Muscle of leg (tissue), 3 donors: ENCODE measurements at regions not wholly inside any gene's neighbourhood (a gene's known extent, or its start where the extent isn't known, plus 50 kb on each side); places are given as distances from the start of the nearest gene placed in this dataset.
A peak's percentile ranks its signal among the peaks of the same experiment; 100 is the strongest.

ENCODE experiments used
- DNase-seq: peaks from one replicate; pipeline ENCODE4 v3.0.0; 2013
- H3K27ac ChIP-seq: one replicate; pipeline ENCODE4 v1.5.1; 2013; ENCODE audit warnings: mild to moderate bottlenecking, low read length, control low read depth
- H3K27me3 ChIP-seq: one replicate; pipeline ENCODE4 v1.6.1; 2013; ENCODE audit warnings: low read length; ENCODE audit not compliant: control insufficient read depth, insufficient read depth
- H3K36me3 ChIP-seq: one replicate; pipeline ENCODE4 v1.6.1; 2013; ENCODE audit warnings: low read length; ENCODE audit not compliant: control insufficient read depth, insufficient read depth
- H3K4me1 ChIP-seq: one replicate; pipeline ENCODE4 v1.6.1; 2013; ENCODE audit warnings: low read length; ENCODE audit not compliant: control insufficient read depth, insufficient read depth
- H3K4me3 ChIP-seq: one replicate; pipeline ENCODE4 v1.5.1; 2013; ENCODE audit warnings: low read length, control low read depth
- H3K9me3 ChIP-seq: replicated peaks from 2 replicates; pipeline ENCODE4 v1.6.1; 2013; ENCODE audit warnings: low read depth, low read length; ENCODE audit not compliant: control insufficient read depth
- WGBS: methylation state at CpG from one replicate; pipeline ENCODE4 v1.1.5; 2013; ENCODE audit warnings: missing lambda C conversion rate; ENCODE audit not compliant: insufficient coverage; 5-methylcytosine and 5-hydroxymethylcytosine counted together

DNA sequence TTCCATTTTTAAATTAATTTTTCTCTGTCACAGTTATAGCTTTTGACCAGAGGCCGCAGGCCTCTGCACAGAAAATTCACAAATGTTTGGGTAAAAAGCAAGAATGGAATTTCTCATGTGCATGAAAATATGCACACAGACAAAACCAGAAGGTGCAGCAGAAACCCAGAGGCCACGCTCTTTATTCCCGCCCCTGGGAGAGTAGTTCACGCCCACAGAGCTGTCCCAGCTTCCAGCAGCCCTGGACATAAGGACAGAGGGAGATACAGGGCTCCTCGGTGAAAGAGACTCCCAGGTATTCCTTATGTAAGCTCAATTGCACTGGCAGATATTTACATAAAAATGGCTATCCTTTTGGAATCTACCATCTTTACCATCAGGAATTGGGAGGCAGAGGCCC, 245.2 kb upstream of the NFE2L3 start:
- 80% methylated on average over 1 of the region's 5 CpGs for WGBS
- H3K4me3 ChIP-seq = no peak overlapping the region
- H3K27me3 ChIP-seq = no peaks in the 10 kb centered on the region
- no peaks in the 10 kb centered on the region for H3K36me3 ChIP-seq
- no peak for DNase-seq
- no peak overlapping the region for H3K27ac ChIP-seq
- H3K9me3 ChIP-seq = no peaks in the 10 kb centered on the region
- no peaks in the 10 kb centered on the region for H3K4me1 ChIP-seq

DNA sequence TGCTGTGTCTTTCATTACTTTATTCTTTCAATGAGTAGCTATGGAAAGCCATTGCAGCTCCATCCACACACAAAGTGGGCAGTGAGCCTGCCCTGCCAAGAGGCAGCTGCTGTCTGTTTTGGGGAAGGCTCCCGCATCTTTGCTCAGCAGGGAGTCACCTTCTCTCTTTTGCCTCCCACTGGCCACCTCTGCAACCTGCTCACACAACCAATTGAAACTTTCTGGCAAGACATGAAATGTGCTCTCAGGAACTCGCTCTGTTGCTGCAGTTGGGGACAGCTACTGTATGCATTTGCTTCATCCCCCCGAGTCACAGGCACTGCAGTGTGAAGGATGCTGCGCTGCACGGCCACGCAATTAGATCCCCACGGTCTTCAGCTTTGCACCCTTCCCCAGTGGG, 244.8 kb upstream of the NFE2L3 start:
- no peak for DNase-seq
- Histone ChIP-seq H3K27me3 (no peaks in the 10 kb centered on the region), H3K4me3 (no peak overlapping the region), H3K9me3 (no peaks in the 10 kb centered on the region), H3K4me1 (no peaks in the 10 kb centered on the region), H3K36me3 (no peaks in the 10 kb centered on the region), H3K27ac (no peak overlapping the region)
- 65% methylated on average over 6 of the region's 7 CpGs for WGBS

DNA sequence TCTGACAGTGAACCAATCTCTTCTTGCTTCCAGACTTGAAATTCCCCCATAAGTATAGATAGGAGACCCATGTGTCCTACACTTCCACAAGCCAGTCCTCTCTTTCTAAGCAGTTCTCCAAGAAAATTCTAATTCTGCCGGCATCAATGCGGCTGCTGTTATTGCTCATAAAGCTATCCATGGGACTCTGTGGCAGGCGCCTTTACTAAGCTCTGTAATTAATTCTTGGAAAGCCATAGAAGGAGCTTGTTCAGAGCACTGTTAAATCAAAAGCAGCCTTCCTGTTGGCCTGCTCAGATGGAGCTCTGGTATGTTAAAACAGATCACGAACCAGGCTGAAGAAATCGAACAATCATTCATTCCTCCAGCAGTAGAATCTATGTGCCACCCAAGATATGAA, 244.3 kb upstream of the NFE2L3 start:
- H3K9me3 ChIP-seq = no peaks in the 10 kb centered on the region
- no peak overlapping the region for H3K27ac ChIP-seq
- no peak overlapping the region for H3K4me3 ChIP-seq
- WGBS = 71% methylated on average over 3 of the region's 5 CpGs
- H3K27me3 ChIP-seq = no peaks in the 10 kb centered on the region
- H3K36me3 ChIP-seq = no peaks in the 10 kb centered on the region
- no peak for DNase-seq
- no peaks in the 10 kb centered on the region for H3K4me1 ChIP-seq

DNA sequence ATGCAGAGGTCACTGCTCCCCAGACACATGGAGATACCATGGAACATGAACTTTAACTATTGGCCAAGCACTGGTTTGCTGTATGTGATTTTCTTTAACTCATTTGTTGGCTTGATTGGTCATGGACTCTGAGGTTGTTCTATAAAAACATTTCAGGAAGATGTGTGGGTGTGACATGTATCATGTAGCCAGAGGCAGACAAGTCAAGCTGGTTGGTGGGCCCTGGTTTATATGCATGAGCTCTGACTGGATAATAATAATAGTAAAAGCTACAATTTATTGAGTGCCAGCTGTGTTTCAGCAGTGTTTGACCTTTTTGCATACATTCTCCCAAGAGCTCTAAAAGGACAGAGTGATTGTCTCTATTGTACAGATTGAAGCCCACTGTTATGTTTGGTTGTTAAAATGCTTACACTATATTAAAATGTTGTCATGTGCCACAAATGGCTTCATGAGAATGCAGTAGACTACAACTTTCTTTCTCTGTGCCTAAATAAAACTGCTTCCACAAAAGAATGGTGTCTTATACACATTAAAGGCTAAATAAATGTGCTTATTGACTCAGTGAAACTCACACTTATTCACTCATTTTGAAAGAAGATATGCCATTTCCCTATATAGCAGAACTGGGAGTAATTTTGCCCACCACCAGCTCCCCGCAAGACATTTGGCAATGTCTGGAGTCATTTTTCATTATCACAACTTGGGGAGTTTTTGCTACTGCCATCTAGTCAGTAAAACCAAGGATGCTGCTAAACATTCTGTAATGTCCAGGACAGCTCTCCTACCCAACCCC, 243.6 kb upstream of the NFE2L3 start:
- no peaks in the 10 kb centered on the region for H3K27me3 ChIP-seq
- 83% methylated on average over 1 of the region's 1 CpG for WGBS

DNA sequence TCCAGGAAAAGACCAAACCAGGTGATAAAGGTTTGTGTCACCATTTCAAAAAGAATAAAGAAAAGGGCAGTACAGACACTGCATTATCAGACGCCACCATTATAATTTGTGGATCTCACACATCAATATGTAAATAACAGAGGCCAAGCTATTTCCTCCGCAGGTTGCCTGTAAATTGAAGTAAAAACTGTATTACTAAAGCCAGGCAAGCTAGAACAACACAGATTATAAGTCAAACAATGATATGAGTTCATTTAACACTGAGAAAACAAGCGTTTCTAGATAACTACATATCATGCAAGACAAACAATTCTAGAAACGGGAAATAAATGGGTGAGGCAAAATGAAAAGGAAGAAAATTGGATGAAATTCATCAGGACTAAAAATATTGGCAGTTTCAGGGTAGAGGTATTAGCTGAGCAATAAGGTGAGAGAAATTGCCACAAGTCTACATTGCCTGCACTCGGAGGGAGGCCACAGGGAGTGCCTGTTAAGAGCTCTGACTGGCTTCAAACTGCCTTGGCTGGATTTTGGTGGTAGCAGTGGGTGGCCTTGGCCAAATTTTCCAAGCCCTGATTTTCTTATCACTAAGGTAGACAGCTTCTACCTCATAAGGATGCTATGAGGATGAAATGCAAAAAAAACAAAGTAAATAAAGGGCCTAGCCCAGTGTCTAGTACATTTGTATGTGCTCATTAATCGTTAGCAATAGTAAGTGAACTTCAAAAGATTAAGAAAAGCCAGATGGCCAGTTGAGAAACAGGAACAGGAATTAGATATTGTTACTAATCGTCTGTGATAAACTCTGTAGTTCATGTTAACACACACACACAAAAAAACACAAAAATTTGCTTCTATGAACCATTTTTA, 240.0 kb upstream of the NFE2L3 start:
- H3K27me3 ChIP-seq = peaks cover 6% of the 10 kb centered on the region
- no peak overlapping the region for H3K4me3 ChIP-seq
- no peaks in the 10 kb centered on the region for H3K36me3 ChIP-seq
- no peaks in the 10 kb centered on the region for H3K4me1 ChIP-seq
- H3K27ac ChIP-seq = no peak overlapping the region
- DNase-seq = no peak
- H3K9me3 ChIP-seq = no peaks in the 10 kb centered on the region
- WGBS = 86% methylated on average over 1 of the region's 7 CpGs

More for the DNA sequence above, 243.6 kb upstream of the NFE2L3 start:
- no peaks in the 10 kb centered on the region for H3K9me3 ChIP-seq
- H3K4me1 ChIP-seq = no peaks in the 10 kb centered on the region
- H3K4me3 ChIP-seq = no peak overlapping the region
- no peak overlapping the region for H3K27ac ChIP-seq
- H3K36me3 ChIP-seq = no peaks in the 10 kb centered on the region
- no peak for DNase-seq

DNA sequence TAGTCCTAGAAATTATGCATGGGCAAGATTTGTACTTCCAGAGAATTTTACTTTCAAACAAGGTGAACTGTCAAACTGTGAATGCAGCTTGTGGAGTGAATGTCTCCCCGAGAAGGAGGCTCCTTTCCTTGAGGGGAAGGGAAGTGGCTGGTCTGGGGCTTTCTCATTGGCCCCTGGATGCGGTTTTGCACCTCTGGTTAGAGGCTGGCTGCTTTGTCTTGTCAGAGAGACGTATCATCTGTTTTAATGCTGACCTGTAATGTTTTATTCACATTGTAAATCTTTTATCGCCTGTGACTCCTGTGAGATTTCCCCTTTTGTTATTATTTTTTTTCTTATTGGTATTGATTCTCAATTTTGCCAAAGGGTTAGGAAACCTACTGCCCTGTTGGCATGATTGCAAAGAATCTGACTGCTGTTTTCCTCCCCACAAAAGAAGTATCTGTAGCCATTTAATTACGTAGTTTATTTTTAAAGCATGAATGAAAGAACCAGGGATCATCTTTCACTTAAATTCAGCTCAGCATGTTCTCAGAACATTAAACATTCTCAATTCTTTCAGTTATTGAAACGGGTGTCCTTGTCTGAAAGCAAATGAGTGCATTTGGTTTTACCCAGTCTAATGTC, 238.3 kb upstream of the NFE2L3 start:
- Histone ChIP-seq H3K27me3 (peaks cover 6% of the 10 kb centered on the region), H3K36me3 (no peaks in the 10 kb centered on the region), H3K4me1 (no peaks in the 10 kb centered on the region), H3K4me3 (no peak overlapping the region), H3K9me3 (no peaks in the 10 kb centered on the region), H3K27ac (no peak overlapping the region)
- DNase-seq = no peak
- 14% methylated on average over 1 of the region's 6 CpGs for whole genome bisulfite sequencing

DNA sequence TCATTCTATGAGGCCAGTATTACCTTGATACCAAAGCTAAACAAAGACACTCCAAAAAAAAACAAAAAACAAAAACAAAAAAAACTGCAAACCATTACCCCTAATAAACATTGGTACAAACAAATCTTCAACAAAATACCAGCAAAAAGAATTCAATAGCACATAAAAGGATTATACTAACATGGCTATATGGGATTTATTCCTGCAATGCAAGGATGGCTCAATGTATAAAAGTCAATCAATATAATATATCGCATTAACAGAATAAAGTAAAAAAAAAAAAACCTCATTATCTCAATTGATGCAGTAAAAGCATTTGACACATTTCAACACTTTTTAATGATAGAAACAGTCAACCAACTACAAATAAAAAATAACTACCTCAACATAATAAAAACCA, 233.3 kb upstream of the NFE2L3 start:
- no peak overlapping the region for H3K27ac ChIP-seq
- DNase-seq = no peak
- H3K4me1 ChIP-seq = no peaks in the 10 kb centered on the region
- no peaks in the 10 kb centered on the region for H3K36me3 ChIP-seq
- WGBS = no CpG with 5 or more reads among the region's 1 CpG
- no peaks in the 10 kb centered on the region for H3K9me3 ChIP-seq
- H3K4me3 ChIP-seq = no peak overlapping the region
- H3K27me3 ChIP-seq = peaks cover 6% of the 10 kb centered on the region

DNA sequence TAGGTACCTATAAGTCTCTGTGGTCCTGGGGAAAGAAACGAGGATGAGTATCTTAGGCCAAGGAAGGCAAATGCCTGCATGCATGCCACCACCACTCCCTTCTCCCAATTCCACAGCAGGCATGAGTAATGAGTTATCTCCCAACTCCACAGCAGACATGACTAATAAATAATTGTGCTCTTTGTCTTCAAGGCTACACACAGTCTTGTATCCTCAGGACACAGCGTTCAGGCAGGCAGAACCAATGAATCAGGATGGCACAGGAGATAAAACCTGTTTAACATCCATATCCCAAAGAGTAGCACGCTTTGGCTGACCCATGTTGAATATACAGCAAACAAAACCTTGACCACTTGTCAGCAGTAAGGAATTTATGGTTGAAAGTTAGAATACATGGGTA, 229.7 kb upstream of the NFE2L3 start:
- Histone ChIP-seq H3K4me3 (no peak overlapping the region), H3K9me3 (no peaks in the 10 kb centered on the region), H3K4me1 (peaks cover 3% of the 10 kb centered on the region), H3K36me3 (no peaks in the 10 kb centered on the region), H3K27ac (no peak overlapping the region), H3K27me3 (no peaks in the 10 kb centered on the region)
- DNase-seq = no peak
- 60% methylated on average over 1 of the region's 3 CpGs for WGBS

DNA sequence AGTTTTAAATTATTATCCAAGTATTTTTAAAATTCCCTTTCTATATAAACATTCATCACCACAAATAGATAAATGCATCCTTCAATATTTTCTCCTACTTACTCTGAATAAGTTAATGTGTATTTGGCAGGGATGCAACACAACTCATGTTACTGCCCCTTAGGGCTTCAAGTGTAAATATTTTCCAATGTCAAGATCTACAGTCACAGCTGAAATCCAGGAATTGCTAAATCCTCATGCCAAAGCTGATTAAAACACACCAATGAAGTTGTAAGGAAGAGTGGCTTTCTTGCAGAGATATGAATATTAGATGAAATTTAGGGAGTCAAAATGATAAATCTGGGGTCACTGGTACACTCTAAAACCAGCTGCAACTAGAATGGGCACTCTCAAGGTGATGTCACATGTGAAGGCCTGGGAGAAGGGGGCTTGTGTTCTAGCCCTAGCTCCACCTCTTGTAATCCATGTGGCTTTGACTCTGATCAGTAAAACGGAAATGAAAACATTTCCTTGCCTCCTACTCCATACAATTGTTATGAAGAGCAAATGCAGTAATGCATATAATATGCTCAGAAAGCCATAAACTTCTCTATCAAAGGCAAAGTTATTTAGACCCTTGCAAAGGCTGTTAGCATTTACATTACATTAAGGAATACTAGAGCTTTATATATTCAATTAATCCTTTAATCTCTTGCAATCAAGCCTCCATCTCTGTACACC, 228.1 kb upstream of the NFE2L3 start:
- Histone ChIP-seq H3K36me3 (no peaks in the 10 kb centered on the region), H3K4me3 (no peak overlapping the region), H3K9me3 (no peaks in the 10 kb centered on the region), H3K27me3 (no peaks in the 10 kb centered on the region), H3K4me1 (peaks cover 3% of the 10 kb centered on the region), H3K27ac (peak overlapping the region; percentile 13)
- WGBS = no CpG with 5 or more reads among the region's 1 CpG
- peak; percentile 82 for DNase-seq

DNA sequence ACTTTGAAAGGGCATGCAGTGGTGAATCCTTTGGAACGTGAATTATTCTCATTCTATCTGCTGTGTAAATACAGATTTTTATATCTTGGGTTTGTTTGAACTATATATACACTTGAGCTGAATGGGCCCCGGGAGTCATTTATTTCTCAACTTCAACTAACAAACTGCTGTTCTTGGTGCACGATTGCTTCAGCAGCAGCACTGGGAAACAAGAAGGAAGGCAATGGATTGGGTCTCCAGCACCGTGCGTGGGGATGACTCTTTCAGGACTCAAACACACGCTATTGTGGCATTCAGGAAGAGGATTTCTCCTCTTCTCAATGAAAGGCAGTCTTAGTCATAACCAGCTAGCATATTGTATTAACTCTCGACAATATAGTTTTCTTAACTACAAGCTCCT, 226.0 kb upstream of the NFE2L3 start:
- Histone ChIP-seq H3K36me3 (no peaks in the 10 kb centered on the region), H3K27ac (no peak overlapping the region), H3K4me1 (peaks cover 3% of the 10 kb centered on the region), H3K9me3 (no peaks in the 10 kb centered on the region), H3K4me3 (no peak overlapping the region), H3K27me3 (no peaks in the 10 kb centered on the region)
- WGBS = no CpG with 5 or more reads among the region's 7 CpGs
- no peak for DNase-seq
